ENCODE measurements at regions not wholly inside any gene's neighbourhood (a gene's known extent, or its start where the extent isn't known, plus 50 kb on each side); places are given as distances from the start of the nearest gene placed in this dataset.

DNA sequence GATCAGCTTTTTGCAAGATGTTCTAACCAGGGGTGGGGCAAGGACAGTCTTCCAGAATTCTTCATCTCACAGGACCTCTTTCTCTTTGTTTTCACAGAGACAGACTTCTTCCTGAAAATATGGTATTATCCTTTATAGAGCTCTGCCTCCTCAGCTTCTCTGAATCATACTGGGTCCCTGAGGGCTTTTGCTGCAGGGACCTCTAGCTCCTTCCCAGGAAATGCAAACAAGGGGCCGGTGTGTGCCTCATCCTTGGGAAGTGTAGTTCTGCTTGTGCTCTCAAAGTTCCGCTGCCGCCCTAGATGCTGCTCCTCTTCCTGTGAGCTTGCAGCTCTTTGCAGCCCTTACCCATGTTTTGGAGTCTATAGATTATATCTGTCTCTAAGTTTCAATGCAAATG lies 99.5 kb upstream of the NPAS2 start:
- TF ChIP-seq, protein P1, sequence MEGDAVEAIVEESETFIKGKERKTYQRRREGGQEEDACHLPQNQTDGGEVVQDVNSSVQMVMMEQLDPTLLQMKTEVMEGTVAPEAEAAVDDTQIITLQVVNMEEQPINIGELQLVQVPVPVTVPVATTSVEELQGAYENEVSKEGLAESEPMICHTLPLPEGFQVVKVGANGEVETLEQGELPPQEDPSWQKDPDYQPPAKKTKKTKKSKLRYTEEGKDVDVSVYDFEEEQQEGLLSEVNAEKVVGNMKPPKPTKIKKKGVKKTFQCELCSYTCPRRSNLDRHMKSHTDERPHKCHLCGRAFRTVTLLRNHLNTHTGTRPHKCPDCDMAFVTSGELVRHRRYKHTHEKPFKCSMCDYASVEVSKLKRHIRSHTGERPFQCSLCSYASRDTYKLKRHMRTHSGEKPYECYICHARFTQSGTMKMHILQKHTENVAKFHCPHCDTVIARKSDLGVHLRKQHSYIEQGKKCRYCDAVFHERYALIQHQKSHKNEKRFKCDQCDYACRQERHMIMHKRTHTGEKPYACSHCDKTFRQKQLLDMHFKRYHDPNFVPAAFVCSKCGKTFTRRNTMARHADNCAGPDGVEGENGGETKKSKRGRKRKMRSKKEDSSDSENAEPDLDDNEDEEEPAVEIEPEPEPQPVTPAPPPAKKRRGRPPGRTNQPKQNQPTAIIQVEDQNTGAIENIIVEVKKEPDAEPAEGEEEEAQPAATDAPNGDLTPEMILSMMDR (IDR thresholded peaks at IDR 0.05) = no peak
- no peak for TF ChIP-seq POLR2A (IDR thresholded peaks at IDR 0.05)
- TF ChIP-seq EP300 (IDR thresholded peaks at IDR 0.05) = no peak
- no peak for TF ChIP-seq POLR2AphosphoS5 (IDR thresholded peaks at IDR 0.05)

Data from suprapubic skin (tissue), 4 donors.